Activated CD8-positive, alpha-beta memory T cell treated with anti-CD3 and anti-CD28 coated beads for 36 hours (primary cell): ENCODE measurements at regions not wholly inside any gene's neighbourhood (a gene's known extent, or its start where the extent isn't known, plus 50 kb on each side); places are given as distances from the start of the nearest gene placed in this dataset.

ENCODE experiments used
- CTCF ChIA-PET: fragments of 350-600 bp; sonication (Branson Sonifier 250); formaldehyde crosslinking; loops from one replicate; lab custom pipeline; 2021; ENCODE audit warnings: antibody characterized with exemption; lab: Charles Lee
- POLR2A ChIA-PET: fragments of 350-600 bp; sonication (Branson Sonifier 250); formaldehyde crosslinking; loops from one replicate; lab custom pipeline; 2021; ENCODE audit warnings: antibody characterized with exemption; lab: Charles Lee

GRCh38 chr21:43280949-43281633 lies 112.3 kb downstream of the CRYAA start:
- CTCF ChIA-PET, result no interaction called here

GRCh38 chr21:43279578-43279894 lies 110.7 kb downstream of the CRYAA start:
- POLR2A ChIA-PET, result no interaction called here
- CTCF ChIA-PET, result no interaction called here

More at GRCh38 chr21:43280949-43281633, 112.3 kb downstream of the CRYAA start:
- POLR2A ChIA-PET, result no interaction called here

GRCh38 chr21:43278766-43279577 lies 110.2 kb downstream of the CRYAA start:
- ChIA-PET POLR2A (no interaction called here), CTCF (no interaction called here)

GRCh38 chr21:43278359-43278758 lies 109.6 kb downstream of the CRYAA start:
- CTCF ChIA-PET, result no interaction called here
- POLR2A ChIA-PET, result no interaction called here

- ChIA-PET POLR2A (interaction anchor here (0.6 kb wide), 1 partner anchor 80 kb away, joined by 3 read pairs; no protein-coding TSS in a partner anchor), CTCF (no interaction called here)
These were observed 108.9 kb downstream of the CRYAA start for GRCh38 chr21:43277481-43278351.

- POLR2A ChIA-PET, result interaction anchor here (0.6 kb wide), 1 partner anchor 79 kb away, joined by 3 read pairs; no protein-coding TSS in a partner anchor
- CTCF ChIA-PET, result no interaction called here
These were observed 108.0 kb downstream of the CRYAA start for GRCh38 chr21:43276811-43277210.

- CTCF ChIA-PET, result no interaction called here
- POLR2A ChIA-PET, result no interaction called here
These were observed 106.8 kb downstream of the CRYAA start for GRCh38 chr21:43275421-43276211.

GRCh38 chr21:43274946-43275310 lies 106.1 kb downstream of the CRYAA start:
- ChIA-PET POLR2A (no interaction called here), CTCF (no interaction called here)

- ChIA-PET CTCF (no interaction called here), POLR2A (no interaction called here)
These were observed 105.5 kb downstream of the CRYAA start for GRCh38 chr21:43274022-43274945.

GRCh38 chr21:43273708-43274021 lies 104.9 kb downstream of the CRYAA start:
- CTCF ChIA-PET, result no interaction called here
- POLR2A ChIA-PET, result no interaction called here

GRCh38 chr21:43273016-43273707 lies 104.4 kb downstream of the CRYAA start:
- POLR2A ChIA-PET, result no interaction called here
- CTCF ChIA-PET, result no interaction called here

GRCh38 chr21:43272591-43272990 lies 103.8 kb downstream of the CRYAA start:
- ChIA-PET CTCF (no interaction called here), POLR2A (no interaction called here)

GRCh38 chr21:43271452-43272020 lies 102.7 kb downstream of the CRYAA start:
- ChIA-PET POLR2A (no interaction called here), CTCF (no interaction called here)

- ChIA-PET POLR2A (no interaction called here), CTCF (no interaction called here)
These were observed 102.0 kb downstream of the CRYAA start for GRCh38 chr21:43270800-43271301.

- POLR2A ChIA-PET, result no interaction called here
- CTCF ChIA-PET, result no interaction called here
These were observed 101.3 kb downstream of the CRYAA start for GRCh38 chr21:43269957-43270705.

- CTCF ChIA-PET, result no interaction called here
- POLR2A ChIA-PET, result no interaction called here
These were observed 100.6 kb downstream of the CRYAA start for GRCh38 chr21:43269440-43269839.

GRCh38 chr21:43268804-43269186 lies 100.0 kb downstream of the CRYAA start:
- CTCF ChIA-PET, result no interaction called here
- POLR2A ChIA-PET, result no interaction called here
